Thyroid gland (tissue), 4 donors: ENCODE measurements at regions not wholly inside any gene's neighbourhood (a gene's known extent, or its start where the extent isn't known, plus 50 kb on each side); places are given as distances from the start of the nearest gene placed in this dataset.

Experiments
- POLR2A ChIP-seq, 2 donors: fragments of 450-650 bp; IDR thresholded peaks; one replicate each; pipeline ENCODE4 v1.6.1; 2017; ENCODE audit warnings: antibody characterized with exemption in 2 of 2, mild to moderate bottlenecking in 2 of 2, moderate library complexity in 1 of 2
- TF ChIP-seq, protein P1 (sequence below), 6 experiments: fragments of 200-600 bp in 3 of 6; fragments of 450-650 bp in 3 of 6; sonication (generic) in 3 of 6; IDR thresholded peaks; one replicate each; pipeline ENCODE4 v1.5.1; 2016 to 2019; ENCODE audit warnings: antibody characterized with exemption in 6 of 6, mild to moderate bottlenecking in 2 of 6, inconsistent platforms in 1 of 6, moderate library complexity in 1 of 6

DNA sequence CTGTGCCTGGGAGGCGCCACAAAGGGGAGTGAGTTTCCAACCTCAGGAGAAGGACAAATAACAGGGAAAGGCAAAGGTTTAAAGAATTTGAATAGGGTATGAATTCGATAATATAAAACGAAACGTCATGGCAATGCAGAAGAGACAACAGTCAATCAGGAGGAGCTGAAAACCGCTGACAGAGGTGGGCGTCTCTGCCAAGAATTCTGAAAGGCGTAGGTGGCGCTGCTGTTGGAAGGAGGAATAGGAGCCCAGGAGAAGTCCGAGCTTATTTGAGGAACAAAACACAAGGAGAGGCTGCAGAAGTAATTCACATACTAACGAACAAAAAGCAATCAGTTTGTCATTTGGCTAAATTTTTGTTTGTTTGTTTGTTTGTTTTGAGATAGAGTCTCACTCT is 485.8 kb upstream of the POU3F3 start:
- no peak for TF ChIP-seq POLR2A (IDR thresholded peaks at IDR 0.05)
- TF ChIP-seq, protein P1, sequence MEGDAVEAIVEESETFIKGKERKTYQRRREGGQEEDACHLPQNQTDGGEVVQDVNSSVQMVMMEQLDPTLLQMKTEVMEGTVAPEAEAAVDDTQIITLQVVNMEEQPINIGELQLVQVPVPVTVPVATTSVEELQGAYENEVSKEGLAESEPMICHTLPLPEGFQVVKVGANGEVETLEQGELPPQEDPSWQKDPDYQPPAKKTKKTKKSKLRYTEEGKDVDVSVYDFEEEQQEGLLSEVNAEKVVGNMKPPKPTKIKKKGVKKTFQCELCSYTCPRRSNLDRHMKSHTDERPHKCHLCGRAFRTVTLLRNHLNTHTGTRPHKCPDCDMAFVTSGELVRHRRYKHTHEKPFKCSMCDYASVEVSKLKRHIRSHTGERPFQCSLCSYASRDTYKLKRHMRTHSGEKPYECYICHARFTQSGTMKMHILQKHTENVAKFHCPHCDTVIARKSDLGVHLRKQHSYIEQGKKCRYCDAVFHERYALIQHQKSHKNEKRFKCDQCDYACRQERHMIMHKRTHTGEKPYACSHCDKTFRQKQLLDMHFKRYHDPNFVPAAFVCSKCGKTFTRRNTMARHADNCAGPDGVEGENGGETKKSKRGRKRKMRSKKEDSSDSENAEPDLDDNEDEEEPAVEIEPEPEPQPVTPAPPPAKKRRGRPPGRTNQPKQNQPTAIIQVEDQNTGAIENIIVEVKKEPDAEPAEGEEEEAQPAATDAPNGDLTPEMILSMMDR (IDR thresholded peaks at IDR 0.05), result no peak
